Osteoblast (primary cell): ENCODE measurements at regions not wholly inside any gene's neighbourhood (a gene's known extent, or its start where the extent isn't known, plus 50 kb on each side); places are given as distances from the start of the nearest gene placed in this dataset.

Source experiments
- DNase-seq: peaks from one replicate; pipeline ENCODE4 v3.0.0; 2011; ENCODE audit warnings: low spot score, mixed read lengths; ENCODE audit not compliant: insufficient read length; ENCODE audit errors: missing footprints
- H2AFZ ChIP-seq: 2 replicates; pipeline ENCODE4 v1.6.0; 2011; ENCODE audit warnings: mild to moderate bottlenecking, low read length
- H3K27ac ChIP-seq: 2 replicates; pipeline ENCODE4 v1.5.1; 2011; ENCODE audit warnings: mild to moderate bottlenecking, low read depth, low read length, moderate library complexity
- H3K27me3 ChIP-seq: 2 replicates; pipeline ENCODE4 v1.6.0; 2012; ENCODE audit warnings: mild to moderate bottlenecking, control low read depth, inconsistent platforms, low read length, moderate library complexity; ENCODE audit not compliant: insufficient read depth
- H3K36me3 ChIP-seq: 2 replicates; pipeline ENCODE4 v1.5.1; 2011; ENCODE audit warnings: mild to moderate bottlenecking, low read length, control low read depth, moderate library complexity; ENCODE audit not compliant: insufficient read depth
- H3K4me1 ChIP-seq: 2 replicates; pipeline ENCODE4 v1.5.1; 2011; ENCODE audit warnings: mild to moderate bottlenecking, low read length, control low read depth, moderate library complexity; ENCODE audit not compliant: insufficient read depth
- H3K4me2 ChIP-seq: 2 replicates; pipeline ENCODE4 v1.6.0; 2011; ENCODE audit warnings: mild to moderate bottlenecking, low read length; ENCODE audit not compliant: insufficient read depth
- H3K4me3 ChIP-seq: fragments of 200-600 bp; sonication (generic); 3 replicates; pipeline ENCODE4 v1.5.1; 2012; ENCODE audit warnings: mild to moderate bottlenecking, low read length, inconsistent platforms; ENCODE audit not compliant: insufficient read depth
- H3K79me2 ChIP-seq: 2 replicates; pipeline ENCODE4 v1.6.0; 2012; ENCODE audit warnings: mild to moderate bottlenecking, low read length, control low read depth, inconsistent platforms; ENCODE audit not compliant: insufficient read depth
- H3K9me3 ChIP-seq: 2 replicates; pipeline ENCODE4 v1.5.1; 2011; ENCODE audit warnings: low read depth, low read length, control low read depth
- H4K20me1 ChIP-seq: 2 replicates; pipeline ENCODE4 v1.6.0; 2012; ENCODE audit warnings: mild to moderate bottlenecking, low read length, control low read depth; ENCODE audit not compliant: insufficient read depth
- TF ChIP-seq, protein P1 (sequence below): IDR thresholded peaks from 2 replicates; pipeline ENCODE4 v1.5.1; 2011; ENCODE audit warnings: mild to moderate bottlenecking, low read depth, low read length, moderate library complexity; ENCODE audit errors: extremely low read depth

DNA sequence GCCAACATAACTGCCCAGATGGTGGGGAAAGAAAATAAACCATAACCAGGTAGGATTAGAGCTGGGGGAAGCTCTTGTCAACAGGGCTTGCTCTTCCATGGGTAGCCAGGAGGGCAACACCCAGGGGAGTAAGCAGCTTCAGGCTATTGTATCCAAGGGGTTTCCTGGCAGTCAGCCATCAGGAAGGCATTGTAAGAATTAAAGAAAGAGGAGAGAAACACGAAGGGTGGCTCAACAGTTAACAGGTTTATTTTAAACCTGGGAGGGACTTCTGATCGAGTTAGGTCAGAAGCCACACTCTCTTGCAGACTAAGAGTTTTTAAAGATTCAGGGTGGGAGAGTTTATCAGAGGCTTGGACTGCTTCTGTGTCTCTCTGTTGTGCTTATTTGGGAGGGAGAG is 114.2 kb downstream of the QRSL1 start:
- TF ChIP-seq, protein P1, sequence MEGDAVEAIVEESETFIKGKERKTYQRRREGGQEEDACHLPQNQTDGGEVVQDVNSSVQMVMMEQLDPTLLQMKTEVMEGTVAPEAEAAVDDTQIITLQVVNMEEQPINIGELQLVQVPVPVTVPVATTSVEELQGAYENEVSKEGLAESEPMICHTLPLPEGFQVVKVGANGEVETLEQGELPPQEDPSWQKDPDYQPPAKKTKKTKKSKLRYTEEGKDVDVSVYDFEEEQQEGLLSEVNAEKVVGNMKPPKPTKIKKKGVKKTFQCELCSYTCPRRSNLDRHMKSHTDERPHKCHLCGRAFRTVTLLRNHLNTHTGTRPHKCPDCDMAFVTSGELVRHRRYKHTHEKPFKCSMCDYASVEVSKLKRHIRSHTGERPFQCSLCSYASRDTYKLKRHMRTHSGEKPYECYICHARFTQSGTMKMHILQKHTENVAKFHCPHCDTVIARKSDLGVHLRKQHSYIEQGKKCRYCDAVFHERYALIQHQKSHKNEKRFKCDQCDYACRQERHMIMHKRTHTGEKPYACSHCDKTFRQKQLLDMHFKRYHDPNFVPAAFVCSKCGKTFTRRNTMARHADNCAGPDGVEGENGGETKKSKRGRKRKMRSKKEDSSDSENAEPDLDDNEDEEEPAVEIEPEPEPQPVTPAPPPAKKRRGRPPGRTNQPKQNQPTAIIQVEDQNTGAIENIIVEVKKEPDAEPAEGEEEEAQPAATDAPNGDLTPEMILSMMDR = no peak
- H3K9me3 ChIP-seq = no peaks in the 10 kb centered on the region

DNA sequence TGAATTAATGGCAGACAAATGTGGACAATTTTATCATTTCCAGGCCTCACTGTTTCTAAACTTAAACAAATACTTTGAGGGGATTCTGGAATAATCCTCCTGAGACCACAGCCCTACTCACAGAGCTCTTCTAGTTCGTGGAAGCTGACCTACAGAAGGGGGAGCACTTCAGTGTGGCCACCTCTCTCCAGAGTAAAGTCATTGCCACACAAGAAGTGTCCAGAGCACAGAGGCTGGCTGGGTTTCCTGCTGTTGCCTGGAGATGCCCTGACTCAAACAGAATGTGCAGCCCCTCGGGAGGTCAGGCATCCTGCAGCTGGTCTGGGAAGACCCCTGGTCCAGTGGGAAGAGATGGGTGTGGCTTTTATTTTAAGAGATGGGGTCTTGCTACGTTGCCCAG is 110.9 kb downstream of the QRSL1 start:
- no peaks in the 10 kb centered on the region for H3K4me1 ChIP-seq
- no peak overlapping the region for H3K4me3 ChIP-seq
- no peak for DNase-seq
- TF ChIP-seq, protein P1 = no peak
- peaks cover 2% of the 10 kb centered on the region for H3K9me3 ChIP-seq
- H3K79me2 ChIP-seq = no peaks in the 10 kb centered on the region
- H4K20me1 ChIP-seq = no peaks in the 10 kb centered on the region
- H3K27ac ChIP-seq = no peak overlapping the region
- no peak overlapping the region for H3K4me2 ChIP-seq
- peaks cover 13% of the 10 kb centered on the region for H3K27me3 ChIP-seq
- H3K36me3 ChIP-seq = no peaks in the 10 kb centered on the region
- H2AFZ ChIP-seq = no peak overlapping the region

More for the DNA sequence above, 114.2 kb downstream of the QRSL1 start:
- no peak for DNase-seq
- Histone ChIP-seq H2AFZ (no peak overlapping the region), H3K4me1 (peaks cover 6% of the 10 kb centered on the region), H3K79me2 (no peaks in the 10 kb centered on the region), H3K27ac (no peak overlapping the region), H3K4me2 (no peak overlapping the region), H3K4me3 (no peak overlapping the region), H3K27me3 (peaks cover 13% of the 10 kb centered on the region), H3K36me3 (no peaks in the 10 kb centered on the region), H4K20me1 (no peaks in the 10 kb centered on the region)

GRCh38 chr6:106739387-106739786 is 110.0 kb downstream of the QRSL1 start:
- peaks cover 13% of the 10 kb centered on the region for H3K27me3 ChIP-seq
- TF ChIP-seq, protein P1 = no peak
- no peak overlapping the region for H3K27ac ChIP-seq
- no peak for DNase-seq
- H3K4me1 ChIP-seq = no peaks in the 10 kb centered on the region
- H3K4me3 ChIP-seq = no peak overlapping the region
- no peak overlapping the region for H3K4me2 ChIP-seq
- peaks cover 2% of the 10 kb centered on the region for H3K9me3 ChIP-seq
- H2AFZ ChIP-seq = no peak overlapping the region
- no peaks in the 10 kb centered on the region for H3K79me2 ChIP-seq
- H4K20me1 ChIP-seq = no peaks in the 10 kb centered on the region
- H3K36me3 ChIP-seq = no peaks in the 10 kb centered on the region

DNA sequence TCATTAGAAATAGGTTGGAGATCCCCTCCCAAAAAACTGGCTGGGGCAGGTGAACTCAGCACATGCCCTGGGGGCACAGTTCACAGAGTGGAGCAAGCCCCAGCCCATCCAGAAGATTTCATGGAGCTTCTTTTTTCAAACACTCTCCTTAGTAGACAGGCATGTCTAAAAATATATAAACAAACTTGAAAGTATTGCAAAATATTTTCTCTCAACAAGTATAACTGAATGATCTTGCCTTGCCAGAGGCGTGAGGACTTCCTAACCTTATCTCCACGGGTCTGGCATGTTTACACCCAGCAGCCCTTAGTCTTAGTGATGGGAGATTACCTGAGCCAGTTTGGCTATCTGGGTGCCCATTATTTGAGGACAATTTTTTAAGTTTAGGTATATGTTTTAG is 107.1 kb downstream of the QRSL1 start:
- DNase-seq = no peak
- H3K4me1 ChIP-seq = no peaks in the 10 kb centered on the region
- TF ChIP-seq, protein P1 = no peak
- H3K79me2 ChIP-seq = no peaks in the 10 kb centered on the region
- no peaks in the 10 kb centered on the region for H3K36me3 ChIP-seq
- H3K9me3 ChIP-seq = peaks cover 2% of the 10 kb centered on the region
- H3K27me3 ChIP-seq = peaks cover 13% of the 10 kb centered on the region
- no peak overlapping the region for H2AFZ ChIP-seq
- H3K4me3 ChIP-seq = no peak overlapping the region
- no peak overlapping the region for H3K27ac ChIP-seq
- no peak overlapping the region for H3K4me2 ChIP-seq
- H4K20me1 ChIP-seq = no peaks in the 10 kb centered on the region
